Tibial nerve (tissue), 4 donors: ENCODE measurements at regions not wholly inside any gene's neighbourhood (a gene's known extent, or its start where the extent isn't known, plus 50 kb on each side); places are given as distances from the start of the nearest gene placed in this dataset.

Experiments used
- CTCF ChIP-seq, 5 experiments: fragments of 200-600 bp in 3 of 5; fragments of 450-650 bp in 2 of 5; sonication (generic) in 3 of 5; IDR thresholded peaks; one replicate each; pipeline ENCODE4 v1.5.1; 2016 to 2019; ENCODE audit warnings: antibody characterized with exemption in 5 of 5, mild to moderate bottlenecking in 3 of 5, moderate library complexity in 2 of 5
- EP300 ChIP-seq, 2 donors: sonication (generic); formaldehyde crosslinking; IDR thresholded peaks; one replicate each; pipeline ENCODE4 v1.6.1; 2017; ENCODE audit warnings: antibody characterized with exemption in 2 of 2, mild to moderate bottlenecking in 1 of 2
- POLR2A ChIP-seq, 2 donors: fragments of 450-650 bp; IDR thresholded peaks; one replicate each; pipeline ENCODE4 v1.6.1; 2017; ENCODE audit warnings: antibody characterized with exemption in 2 of 2, mild to moderate bottlenecking in 2 of 2, moderate library complexity in 2 of 2

DNA sequence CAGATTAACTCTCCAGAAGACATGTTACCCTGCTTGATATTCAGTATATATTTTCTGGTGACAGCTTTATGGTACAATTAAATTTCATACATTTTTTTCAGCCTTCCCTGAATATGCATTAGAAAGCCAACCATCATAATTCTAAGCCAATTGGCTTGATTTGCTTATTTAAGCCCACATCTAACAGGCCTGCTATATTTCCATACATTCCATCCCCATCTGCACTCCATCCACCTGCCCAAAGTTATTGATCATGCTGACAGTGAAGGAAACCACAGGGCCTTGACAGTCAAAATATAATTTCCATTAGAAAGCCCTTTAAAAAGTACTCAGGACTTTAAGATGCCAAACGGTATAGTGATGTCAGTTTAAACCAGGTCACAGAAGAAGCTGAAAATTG is 164.3 kb downstream of the GXYLT1 start:
- TF ChIP-seq CTCF (IDR thresholded peaks at IDR 0.05) (no peak), POLR2A (IDR thresholded peaks at IDR 0.05) (no peak), EP300 (IDR thresholded peaks at IDR 0.05) (no peak)
